ENCODE measurements at regions not wholly inside any gene's neighbourhood (a gene's known extent, or its start where the extent isn't known, plus 50 kb on each side); places are given as distances from the start of the nearest gene placed in this dataset.
"Not testable (repeated sequence)": the region's sequence is repeated elsewhere in the genome, so short reads cannot be mapped to it uniquely, and the experiment has no call there.

DNA sequence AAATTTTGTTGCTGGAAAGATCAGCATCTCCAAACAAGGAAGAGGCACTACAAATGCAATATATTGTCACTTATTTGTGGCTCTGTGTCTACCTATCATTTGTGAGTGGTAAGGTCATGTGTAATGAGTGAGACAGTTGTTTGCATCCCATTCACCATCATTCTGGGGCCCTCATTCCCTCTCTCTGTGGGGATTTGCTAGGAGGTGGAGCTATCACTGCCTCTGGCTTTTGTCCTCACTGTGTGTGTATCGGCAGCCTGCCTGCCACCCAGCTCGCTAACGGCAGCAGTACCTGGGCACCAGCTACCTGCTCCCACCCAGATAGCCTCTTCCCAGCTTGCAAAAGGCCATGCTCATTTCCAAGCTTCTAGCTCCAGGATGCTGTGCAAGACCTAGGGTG is 379.2 kb upstream of the ZFHX3 start:
- no peak for DNase-seq

DNA sequence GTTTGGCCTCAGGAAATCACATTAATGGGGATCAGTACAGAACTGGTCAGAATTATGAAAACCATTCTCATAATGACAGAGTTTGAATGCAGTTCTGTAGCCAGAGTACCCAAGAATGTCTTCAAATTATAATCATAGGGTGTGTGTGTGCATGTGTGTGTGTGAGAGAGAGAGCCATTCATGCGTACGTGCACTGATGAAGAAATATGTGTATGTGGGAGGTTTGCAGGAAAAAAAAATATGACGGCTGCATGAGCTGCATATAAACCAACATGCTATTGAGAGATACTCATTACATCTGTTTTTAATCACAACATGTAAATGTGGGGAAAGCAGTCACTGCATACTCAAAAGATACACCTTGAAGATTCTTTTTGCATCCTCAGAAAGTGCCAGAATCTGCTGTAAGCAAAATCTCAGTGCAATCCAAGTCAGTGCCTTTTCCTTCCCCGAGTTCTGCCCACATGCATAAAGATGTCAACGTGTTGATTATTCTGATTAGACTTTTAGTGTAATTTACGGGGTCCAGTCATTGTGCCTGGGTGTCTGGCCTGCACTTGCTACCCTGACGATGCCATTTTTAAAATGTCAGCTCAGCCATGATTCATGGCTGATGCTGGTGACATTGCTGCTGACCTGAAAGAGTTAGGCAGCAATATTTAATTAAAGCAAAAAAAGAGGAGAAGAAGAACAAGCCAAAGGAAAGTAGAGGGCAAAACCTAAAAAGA is 378.7 kb upstream of the ZFHX3 start:
- no peak for DNase-seq

DNA sequence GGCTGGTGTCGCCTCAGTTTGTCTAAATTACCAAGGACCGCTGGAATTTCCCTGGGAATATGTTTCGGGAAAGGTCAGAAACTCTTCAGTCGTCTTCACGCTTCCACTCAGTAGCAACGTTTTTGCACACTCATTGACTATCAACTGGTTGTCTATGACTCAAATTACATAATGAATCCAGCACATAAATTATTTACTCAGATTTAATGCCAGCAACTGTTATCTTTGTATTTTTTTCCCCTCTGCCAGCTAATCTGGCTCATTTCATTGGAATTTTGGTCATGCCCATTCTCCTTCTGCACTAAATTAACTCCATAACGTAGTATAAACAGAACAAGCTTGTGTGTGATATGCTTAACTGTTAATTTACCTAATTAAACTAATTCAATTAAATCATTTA is 372.7 kb upstream of the ZFHX3 start:
- no peak for DNase-seq

DNA sequence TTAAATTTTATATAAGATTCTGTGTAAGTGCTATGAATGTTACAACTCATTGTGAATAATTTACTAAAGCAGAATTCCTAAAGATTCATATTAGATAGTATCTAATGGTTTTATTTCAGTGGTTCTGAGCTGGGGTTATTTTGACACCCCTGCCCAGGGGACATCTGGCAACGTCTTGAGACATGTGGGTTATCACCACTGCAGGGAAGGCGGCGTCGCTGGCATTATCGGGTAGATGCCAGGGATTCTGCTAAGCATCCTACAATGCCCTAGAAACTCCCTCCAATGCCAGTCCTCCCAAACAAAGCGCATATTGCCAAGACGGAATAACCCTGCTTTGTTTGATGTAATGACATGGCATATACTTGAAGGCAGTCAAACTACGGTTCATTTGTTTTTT is 372.3 kb upstream of the ZFHX3 start:
- DNase-seq = no peak

DNA sequence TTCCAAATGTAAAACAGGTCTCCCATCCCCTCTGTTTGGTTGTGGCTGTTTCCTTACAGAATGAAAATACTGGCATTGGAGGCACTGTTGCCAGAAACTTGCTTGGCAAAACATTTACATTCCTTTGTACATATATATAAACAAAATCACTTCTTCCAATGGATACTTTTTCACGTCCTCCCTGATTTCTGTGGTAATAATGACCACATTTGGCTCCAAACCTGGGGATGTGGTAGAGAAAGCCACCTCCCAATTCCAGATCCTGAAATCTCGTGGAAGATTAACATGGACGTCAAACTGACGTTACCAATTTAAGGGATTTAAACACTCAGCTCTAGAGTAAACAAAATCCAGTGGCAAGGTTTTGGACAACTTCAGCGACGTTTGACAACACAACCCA is 370.8 kb upstream of the ZFHX3 start:
- DNase-seq = no peak

DNA sequence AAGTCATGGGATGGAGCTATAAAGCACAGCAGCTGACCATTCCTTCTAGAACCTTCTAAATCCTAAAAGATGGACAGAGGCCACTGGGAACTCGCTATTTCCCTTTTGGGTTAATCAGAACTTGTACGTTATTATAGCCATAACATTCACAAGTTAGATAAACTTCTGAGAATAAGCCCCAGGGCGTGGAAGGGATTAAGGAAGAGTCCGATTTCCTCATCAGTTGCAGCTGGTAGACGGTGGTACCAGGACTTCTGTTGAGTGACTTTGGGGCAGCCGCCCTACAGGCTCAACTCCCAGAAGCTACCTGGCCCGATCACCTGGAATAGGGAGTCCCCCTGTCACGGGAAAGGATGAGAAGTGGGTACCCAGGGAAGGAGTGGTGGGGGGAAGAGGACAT is 370.1 kb upstream of the ZFHX3 start:
- no peak for DNase-seq

DNA sequence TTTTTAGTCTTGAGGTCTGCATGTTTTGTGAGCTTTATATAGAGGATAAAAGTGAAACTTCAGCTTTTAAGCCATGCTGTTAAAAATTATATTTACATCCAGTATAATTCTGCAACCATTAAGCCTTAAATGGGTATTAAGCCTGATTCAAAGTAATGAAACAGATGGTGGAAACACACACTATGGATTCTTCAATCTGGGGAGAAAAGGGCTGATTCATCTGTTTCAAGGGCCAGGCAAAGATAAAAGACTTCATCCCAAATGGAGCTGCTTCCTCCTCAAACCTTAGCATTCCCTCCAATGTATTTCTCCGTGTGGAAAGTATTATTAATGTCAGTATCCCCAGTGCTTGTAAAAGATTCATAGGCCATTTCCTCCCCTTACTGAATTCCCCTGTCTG is 367.4 kb upstream of the ZFHX3 start:
- no peak for DNase-seq

DNA sequence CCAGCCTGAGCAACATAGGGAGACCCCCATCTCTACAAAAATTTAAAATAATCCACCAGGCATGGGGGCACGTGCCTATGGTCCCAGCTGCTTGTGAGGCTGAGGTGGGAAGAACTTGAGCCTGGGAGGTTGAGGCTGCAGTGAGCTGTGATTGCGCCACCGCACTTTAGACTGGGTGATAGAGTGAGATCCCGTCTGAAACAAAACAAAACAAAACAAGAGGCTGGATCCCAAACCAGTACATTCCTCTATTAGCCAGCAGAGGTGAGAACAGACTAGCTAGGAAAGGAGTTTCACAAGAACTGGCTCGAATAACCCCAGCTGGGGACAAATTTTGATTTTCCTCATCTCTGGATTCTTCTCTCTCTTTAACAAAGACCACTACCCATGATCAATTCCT is 366.7 kb upstream of the ZFHX3 start:
- DNase-seq = no peak

DNA sequence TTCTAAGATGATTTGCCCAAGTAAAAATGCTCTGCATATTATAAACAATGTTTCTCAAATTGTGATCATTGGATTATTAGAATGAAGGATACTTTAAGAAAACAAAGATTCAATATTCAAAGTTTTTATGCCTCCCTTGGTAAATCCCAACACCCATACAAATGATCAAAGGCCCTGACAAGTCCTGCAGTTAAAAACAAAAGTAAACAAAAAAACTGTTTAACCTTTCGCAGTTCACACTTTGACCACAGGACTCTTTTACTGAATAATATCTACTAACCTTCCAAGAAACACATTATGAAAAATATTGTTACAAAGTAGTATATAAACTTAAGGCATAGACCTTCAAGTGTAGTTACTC is 365.9 kb upstream of the ZFHX3 start:
- no peak for DNase-seq

DNA sequence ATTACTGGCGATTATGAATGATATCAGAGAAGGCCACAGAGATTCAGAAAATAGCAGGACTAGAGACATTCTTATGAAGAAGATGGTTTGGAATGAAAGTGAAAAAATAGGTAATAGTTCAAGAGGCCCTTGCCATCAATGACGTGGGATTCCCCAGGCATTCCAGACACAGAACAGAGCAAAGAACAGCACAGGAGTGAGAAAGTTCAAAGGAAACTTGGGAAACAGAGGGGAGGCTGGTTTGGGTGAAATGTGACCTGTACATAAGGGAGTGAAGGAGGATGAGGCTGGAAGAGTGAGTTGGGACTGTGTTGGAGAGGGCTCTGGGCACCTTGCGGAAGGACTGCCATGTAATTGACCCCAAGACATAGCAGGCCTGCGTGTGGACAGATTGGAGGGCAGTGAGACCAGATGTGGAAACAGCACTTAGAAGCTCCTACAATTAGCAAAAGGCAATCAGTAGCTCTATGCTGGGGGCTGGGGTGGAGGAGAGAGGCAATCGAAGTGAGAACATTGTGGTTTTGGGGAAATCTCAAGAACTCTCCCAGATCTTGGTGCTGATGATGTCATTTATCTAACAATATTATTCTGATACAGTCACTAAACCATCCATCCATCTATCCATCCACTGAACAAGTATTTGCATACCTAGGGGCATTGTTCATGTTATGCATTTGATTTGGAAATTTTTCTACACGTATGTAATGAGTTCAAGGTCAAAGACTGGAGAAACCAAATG is 365.3 kb upstream of the ZFHX3 start:
- DNase-seq = no peak

DNA sequence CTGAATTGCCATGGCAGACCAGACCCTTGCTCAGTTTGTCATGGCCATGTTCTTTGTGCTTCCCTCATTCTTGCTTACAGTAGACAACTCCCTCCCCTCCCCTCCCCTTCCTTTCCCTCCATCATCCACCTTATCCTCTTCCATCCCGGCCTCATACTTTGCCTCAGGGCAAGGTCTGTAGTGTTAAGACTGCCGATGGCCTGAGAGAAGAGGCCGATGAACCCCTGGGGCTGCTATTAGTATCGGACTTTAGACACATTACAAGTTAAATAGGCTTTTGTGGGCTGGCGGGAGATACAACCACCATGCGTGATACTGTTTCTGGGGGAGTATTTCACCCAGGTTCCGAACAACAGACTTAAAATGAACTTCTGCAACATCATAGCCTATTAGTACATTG is 364.5 kb upstream of the ZFHX3 start:
- no peak for DNase-seq

DNA sequence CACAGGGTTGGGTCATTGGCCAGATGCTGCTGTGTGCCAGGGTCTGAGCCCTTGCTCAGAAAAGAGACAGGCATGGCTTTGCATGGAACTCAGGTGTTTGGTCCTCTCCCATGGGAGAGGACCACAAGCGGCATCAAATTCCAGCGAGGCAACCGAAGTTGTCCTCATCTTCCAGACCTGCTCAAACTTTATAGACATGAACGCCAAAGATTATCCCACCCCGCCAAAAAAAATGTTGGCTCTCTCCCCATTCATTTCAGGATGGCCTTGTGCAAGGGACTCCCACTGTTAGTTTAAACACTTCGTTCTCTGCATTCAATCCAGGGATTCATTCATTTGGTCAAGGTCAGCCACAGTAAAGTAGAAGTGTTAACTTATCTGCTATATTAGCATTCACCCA is 360.8 kb upstream of the ZFHX3 start:
- DNase-seq = no peak

DNA sequence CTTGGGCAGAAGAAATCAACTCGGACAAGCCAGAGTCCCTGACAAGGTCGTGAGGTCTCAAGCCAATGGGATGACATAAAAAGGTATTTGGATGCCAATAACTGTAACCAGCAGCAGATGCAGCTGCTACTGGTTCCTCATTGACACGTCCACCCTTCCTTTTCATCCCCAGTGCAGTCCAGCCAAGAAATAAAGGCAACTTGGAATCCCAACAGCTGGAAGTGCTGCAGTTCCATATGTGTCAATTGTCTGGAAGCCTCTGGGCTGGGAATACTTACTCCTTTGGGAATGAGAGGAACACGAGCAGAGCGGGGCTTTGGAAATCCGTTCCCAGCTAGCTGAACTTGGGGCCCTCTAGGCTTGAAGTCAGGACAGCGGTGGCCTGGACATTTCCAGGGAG is 360.4 kb upstream of the ZFHX3 start:
- DNase-seq = no peak

DNA sequence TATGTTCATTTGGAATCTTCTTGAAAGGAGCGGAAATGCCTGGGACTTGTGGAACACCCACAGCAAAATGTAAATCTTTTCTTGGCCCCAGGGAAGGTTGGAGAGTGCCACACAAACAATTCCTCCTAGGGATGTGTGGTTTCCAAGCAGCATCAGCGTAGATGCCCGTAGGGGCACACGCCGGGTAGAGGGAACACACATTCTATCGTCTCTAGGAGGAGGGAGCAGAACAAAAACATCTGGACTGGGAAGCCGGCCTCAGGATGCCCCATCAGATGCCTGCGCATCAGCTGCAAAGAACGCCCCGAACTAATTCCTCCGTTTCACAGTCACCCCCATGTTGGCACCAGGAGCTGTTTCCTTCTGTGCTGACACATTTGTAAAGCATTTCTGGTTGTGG is 357.9 kb upstream of the ZFHX3 start:
- DNase-seq = no peak

DNA sequence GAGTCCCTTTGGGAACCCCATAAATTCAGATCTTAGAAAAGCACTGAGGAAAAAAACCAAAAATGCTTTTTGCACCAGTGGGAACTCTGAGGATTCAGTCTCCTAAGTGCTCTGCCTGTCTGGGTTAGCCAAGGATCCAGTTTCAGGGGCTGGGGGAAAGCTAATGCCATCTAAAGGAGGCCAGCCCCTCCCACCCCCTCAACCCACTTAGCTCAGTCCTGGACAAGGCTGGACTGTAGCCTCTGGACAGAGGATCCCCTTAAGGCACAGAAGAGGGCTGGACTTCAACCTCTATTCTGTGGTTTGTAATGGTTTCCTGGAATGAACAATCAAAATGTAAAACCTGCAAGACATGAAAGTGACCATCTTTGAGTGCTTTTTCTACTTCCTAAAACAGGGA is 356.1 kb upstream of the ZFHX3 start:
- DNase-seq = no peak

DNA sequence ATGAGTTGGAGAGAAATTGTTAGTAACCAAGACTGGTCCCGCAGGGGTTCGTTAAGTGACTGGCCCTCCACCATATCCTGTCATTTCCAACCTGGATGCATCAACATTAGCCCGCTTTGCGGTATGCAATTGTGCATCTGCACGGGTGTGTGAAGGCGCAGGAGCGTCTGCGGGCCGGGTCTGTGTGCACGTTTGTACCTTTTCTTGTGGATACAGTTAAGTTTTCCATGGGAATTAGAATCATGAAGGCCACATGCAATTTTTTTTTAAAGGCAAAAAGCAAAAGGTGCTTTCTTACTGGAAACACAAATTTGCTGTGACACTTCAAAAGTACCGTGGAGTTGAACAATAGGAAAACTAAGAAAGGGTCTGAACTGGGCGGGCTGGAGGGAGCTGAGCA is 355.4 kb upstream of the ZFHX3 start:
- DNase-seq = no peak

DNA sequence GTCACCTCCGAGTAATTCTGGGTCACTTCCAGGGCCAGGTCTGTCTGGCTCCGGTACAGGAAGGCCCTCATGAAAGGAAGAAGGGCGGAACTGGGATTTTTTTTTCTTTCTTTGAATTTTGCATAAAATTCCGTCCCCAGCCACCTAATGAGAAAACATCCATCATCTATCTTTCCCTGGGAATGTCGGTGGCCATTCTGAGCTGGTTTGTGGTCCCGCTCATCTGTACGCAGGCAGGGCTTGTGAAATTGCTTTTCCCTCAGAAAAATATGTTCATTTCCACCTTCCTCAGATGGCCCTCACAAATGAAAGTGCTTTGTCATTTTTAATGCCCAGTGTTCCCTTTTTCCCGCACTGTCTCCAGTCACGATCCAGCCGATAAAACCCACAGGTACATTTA is 353.0 kb upstream of the ZFHX3 start:
- DNase-seq = no peak

DNA sequence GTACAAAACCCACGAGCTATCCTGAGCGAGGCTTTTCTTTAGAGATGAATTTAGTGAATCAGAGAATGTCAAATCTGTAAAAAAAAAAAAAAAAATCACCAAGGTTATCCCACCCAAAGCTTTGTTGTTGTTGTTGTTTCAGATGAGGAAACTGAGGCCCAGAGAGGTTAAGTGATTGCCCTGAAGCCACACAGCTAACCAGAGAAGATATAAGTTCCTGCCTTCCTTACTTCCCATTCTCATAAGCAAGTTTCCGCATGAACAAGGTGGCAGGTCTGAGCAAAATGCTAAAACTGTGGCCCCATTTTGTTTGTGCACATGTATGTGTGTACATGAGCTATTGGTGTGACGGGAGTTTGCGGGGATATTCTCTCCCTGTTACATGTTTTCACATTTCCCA is 352.1 kb upstream of the ZFHX3 start:
- no peak for DNase-seq

DNA sequence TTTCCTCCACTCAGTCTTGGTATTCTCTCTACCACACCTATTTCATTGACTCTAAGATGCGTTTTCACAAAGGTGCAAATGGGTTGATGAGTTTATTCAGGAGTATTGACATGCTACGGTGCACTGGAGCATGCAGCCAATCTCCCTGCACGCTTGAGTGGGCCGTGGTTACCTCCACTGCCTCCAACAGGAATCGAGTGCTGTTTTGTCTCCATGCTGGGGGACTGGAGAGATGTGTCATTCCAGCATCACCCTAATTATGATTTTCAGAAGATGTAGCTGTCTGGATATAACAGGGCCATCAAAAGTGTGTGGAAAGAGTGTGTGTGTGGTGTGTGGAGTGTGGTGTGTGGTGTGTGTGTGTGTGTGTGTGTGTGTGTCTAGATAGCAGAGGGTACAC is 351.6 kb upstream of the ZFHX3 start:
- DNase-seq = no peak

DNA sequence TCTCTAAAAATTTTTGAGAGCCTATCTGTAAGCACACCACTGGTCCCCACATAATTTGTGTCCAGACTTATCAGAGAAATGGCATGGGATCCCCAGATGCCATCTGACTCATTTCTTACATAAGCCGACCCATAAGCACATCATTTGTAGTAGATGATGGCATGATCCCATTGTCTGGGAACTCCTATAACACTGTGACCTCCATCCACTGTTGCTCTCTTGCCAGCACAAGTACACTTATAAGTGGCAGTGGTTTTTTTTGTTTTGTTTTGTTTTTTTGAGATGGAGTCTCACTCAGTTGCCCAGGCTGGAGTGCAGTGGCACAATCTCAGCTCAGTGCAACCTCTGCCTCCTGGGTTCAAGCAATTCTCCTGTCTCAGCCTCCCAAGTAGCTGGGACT is 350.7 kb upstream of the ZFHX3 start:
- not testable (repeated sequence) for DNase-seq

DNA sequence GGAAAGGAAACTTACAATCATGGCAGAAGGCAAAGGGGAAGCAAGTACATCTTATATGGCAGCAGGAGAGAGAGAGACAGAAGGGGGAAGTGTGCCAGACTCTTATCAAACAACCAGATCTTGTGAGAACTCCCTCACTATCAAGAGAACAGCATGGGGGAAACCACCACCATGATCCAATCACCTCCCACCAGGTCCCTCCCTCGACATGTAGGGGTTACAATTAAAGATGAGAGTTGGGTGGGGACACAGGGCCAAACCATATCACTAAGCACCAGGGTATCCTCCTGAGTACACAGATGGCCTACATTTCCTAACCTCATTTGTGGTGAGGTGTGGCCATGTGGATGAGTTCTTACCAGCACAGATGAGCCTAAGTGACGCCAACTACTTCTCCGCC is 348.6 kb upstream of the ZFHX3 start:
- DNase-seq = no peak

DNA sequence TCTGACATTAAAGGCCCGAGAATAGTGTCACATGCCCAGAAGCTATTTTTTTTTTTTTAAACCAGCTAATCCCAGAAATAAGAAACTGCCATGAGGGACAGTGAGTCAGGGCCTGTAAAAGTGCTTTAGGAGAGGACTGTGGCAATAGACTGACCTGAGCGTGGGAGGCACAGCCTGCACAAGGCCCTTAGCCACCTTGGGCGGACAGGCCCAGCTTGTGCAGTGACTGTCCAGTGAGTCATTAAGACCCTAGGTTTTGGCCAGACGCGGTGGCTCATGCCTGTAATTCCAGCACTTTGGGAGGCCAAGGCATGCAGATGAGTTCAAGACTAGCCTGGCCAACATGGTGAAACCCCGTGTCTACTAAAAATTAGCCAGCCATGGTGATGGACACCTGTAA is 343.0 kb upstream of the ZFHX3 start:
- DNase-seq = no peak

DNA sequence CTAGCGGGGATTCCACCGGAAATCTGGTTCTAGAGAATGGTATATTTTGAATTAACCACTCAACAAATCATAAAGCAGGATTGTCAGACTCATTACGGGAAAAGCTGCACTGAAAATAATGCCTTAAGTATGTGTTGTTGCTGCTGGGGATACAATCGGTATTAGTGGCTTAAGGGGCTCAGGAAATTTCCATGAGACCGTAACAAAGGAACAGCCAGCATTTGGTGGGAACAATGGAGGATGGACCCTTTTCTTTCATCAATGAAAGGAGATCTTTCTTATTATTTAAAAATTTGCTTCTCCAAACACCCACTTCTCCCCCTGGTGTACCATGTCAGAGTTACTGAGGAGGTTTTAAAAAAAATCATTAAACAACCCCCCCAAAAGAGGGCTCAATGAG is 342.6 kb upstream of the ZFHX3 start:
- no peak for DNase-seq

DNA sequence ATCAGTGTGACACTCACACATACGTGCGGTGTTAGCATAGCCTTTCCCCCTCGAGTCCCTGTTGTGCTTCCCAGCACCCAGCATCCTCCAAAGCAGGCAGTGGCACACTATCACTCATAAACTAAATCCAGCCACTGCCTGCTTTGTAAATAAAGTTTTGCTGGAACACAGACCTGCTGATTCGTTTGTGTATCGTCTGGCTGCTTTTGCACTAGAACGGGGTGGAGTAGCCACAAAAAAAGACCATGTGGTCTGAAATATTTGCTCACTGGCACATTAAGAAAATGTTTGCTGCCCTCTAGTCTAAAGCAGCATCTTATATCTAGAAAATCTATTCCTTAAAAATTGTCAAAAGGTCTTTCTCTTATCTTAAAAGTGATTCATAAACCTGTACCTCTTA is 341.2 kb upstream of the ZFHX3 start:
- no peak for DNase-seq

DNA sequence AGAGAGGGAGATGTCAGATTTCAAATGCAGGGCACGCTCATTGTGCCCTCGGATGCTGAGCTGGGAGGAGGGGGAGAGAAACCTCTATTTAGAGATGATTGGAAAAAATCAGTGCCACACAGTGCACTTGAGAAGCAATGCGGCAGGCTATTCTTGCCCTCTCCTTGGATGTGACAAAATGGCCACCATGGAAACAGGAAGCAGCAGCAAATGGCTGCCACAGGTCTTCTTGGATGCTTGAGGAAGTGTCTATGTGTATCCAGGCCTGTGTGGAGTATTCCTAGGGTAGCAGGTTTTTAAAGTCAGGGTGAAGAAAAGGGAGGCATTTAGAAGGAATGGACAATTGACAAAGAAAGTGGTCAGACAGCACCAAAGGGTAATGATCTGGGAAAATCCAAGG is 340.1 kb upstream of the ZFHX3 start:
- DNase-seq = no peak
